B cell (primary cell): ENCODE measurements at regions not wholly inside any gene's neighbourhood (a gene's known extent, or its start where the extent isn't known, plus 50 kb on each side); places are given as distances from the start of the nearest gene placed in this dataset.

Experiments used
- ATAC-seq: fragments of 200-7000 bp; cut with Tn5 transposase; one replicate; pipeline ENCODE4 v1.10.0; 2021; ENCODE audit warnings: low read depth, mild to moderate bottlenecking, moderate number of reproducible peaks, moderate library complexity
- CTCF ChIA-PET: fragments of 350-600 bp; sonication (Branson Sonifier 250); formaldehyde crosslinking; loops from one replicate; lab custom pipeline; 2021; ENCODE audit warnings: antibody characterized with exemption, inconsistent platforms; lab: Charles Lee
- POLR2A ChIA-PET: fragments of 350-600 bp; sonication (Branson Sonifier 250); formaldehyde crosslinking; loops from one replicate; lab custom pipeline; 2021; ENCODE audit warnings: antibody characterized with exemption; lab: Charles Lee
- DNase-seq: peaks from one replicate; pipeline ENCODE4 v3.0.0; 2013
- H2AFZ ChIP-seq: 2 replicates; pipeline ENCODE4 v1.6.1; 2012; ENCODE audit warnings: mild to moderate bottlenecking, low read depth, low read length; ENCODE audit not compliant: insufficient read depth, poor library complexity, severe bottlenecking
- H3K27ac ChIP-seq, 2 donors: 1 replicate in 1 of 2; 2 replicates in 1 of 2; pipeline ENCODE4 v1.5.1; 2012 to 2013; ENCODE audit warnings: low read length in 2 of 2, mild to moderate bottlenecking in 2 of 2, moderate library complexity in 1 of 2
- H3K27me3 ChIP-seq, 4 experiments: fragments of 200-600 bp in 1 of 4; sonication (generic) in 1 of 4; replicated peaks in 1 of 4; 1 replicate in 2 of 4; 2 replicates in 2 of 4; pipeline versions ENCODE4 v1.6.1 to v1.7.0; 2013 to 2016; ENCODE audit warnings: low read length in 3 of 4, mild to moderate bottlenecking in 2 of 4, mixed read lengths in 1 of 4, moderate library complexity in 1 of 4; ENCODE audit not compliant: insufficient read depth in 4 of 4, control insufficient read depth in 3 of 4; ENCODE audit errors: control extremely low read depth in 1 of 4
- H3K36me3 ChIP-seq, 2 experiments: replicated peaks in 1 of 2; 1 replicate in 1 of 2; 2 replicates in 1 of 2; pipeline versions ENCODE4 v1.6.1 to v1.7.1; 2013; ENCODE audit warnings: low read length in 1 of 2; ENCODE audit not compliant: insufficient read depth in 2 of 2, control insufficient read depth in 1 of 2; ENCODE audit errors: control extremely low read depth in 1 of 2, extremely low read depth in 1 of 2
- H3K4me1 ChIP-seq, 2 donors: fragments of 200-600 bp in 1 of 2; sonication (generic) in 1 of 2; 1 replicate in 1 of 2; 2 replicates in 1 of 2; pipeline versions ENCODE4 v1.5.1 to v1.6.1; 2013 to 2017; ENCODE audit warnings: low read length in 2 of 2; ENCODE audit not compliant: control insufficient read depth in 2 of 2, insufficient read depth in 2 of 2
- H3K4me2 ChIP-seq: replicated peaks from 2 replicates; pipeline ENCODE3; 2012; ENCODE audit warnings: mild to moderate bottlenecking, low read depth, low read length; ENCODE audit not compliant: poor library complexity, severe bottlenecking
- H3K4me3 ChIP-seq, 5 experiments: fragments of 200-600 bp in 1 of 5; sonication (generic) in 1 of 5; 1 replicate in 3 of 5; 2 replicates in 2 of 5; pipeline versions ENCODE4 v1.5.1 to v1.7.0; 2011 to 2016; ENCODE audit warnings: low read length in 4 of 5, mild to moderate bottlenecking in 4 of 5, low read depth in 2 of 5, control low read depth in 1 of 5, moderate library complexity in 1 of 5; ENCODE audit not compliant: insufficient read depth in 1 of 5; ENCODE audit errors: control extremely low read depth in 1 of 5, extremely low read depth in 1 of 5
- H3K79me2 ChIP-seq: fragments of 200-600 bp; sonication (generic); one replicate; pipeline ENCODE4 v1.6.0; 2016; ENCODE audit warnings: low read length; ENCODE audit not compliant: control insufficient read depth, insufficient read depth
- H3K9ac ChIP-seq: fragments of 200-600 bp; sonication (generic); 2 replicates; pipeline ENCODE4 v1.6.1; 2017; ENCODE audit warnings: mild to moderate bottlenecking, low read length, moderate library complexity
- H3K9me3 ChIP-seq, 3 donors: one replicate each; pipeline versions ENCODE4 v1.6.1 to v1.7.1; 2013; ENCODE audit warnings: low read length in 2 of 3; ENCODE audit not compliant: control insufficient read depth in 2 of 3, insufficient read depth in 1 of 3; ENCODE audit errors: control extremely low read depth in 1 of 3
- H4K20me1 ChIP-seq: 2 replicates; pipeline ENCODE4 v1.6.0; 2012; ENCODE audit warnings: mild to moderate bottlenecking, low read length; ENCODE audit not compliant: insufficient read depth, control insufficient read depth, poor library complexity, severe bottlenecking
- H3K27ac Mint-ChIP-seq: one replicate; pipeline ENCODE4 v1.8.0; 2021; ENCODE audit warnings: mixed read lengths
- H3K27me3 Mint-ChIP-seq: one replicate; pipeline ENCODE4 v1.8.0; 2021; ENCODE audit warnings: mixed read lengths
- H3K4me1 Mint-ChIP-seq: one replicate; pipeline ENCODE4 v1.8.0; 2021; ENCODE audit warnings: mixed read lengths
- H3K4me3 Mint-ChIP-seq: one replicate; pipeline ENCODE4 v1.8.0; 2021; ENCODE audit warnings: mixed read lengths
- H3K9me3 Mint-ChIP-seq: one replicate; pipeline ENCODE4 v1.8.0; 2022; ENCODE audit warnings: mixed read lengths; ENCODE audit not compliant: insufficient read depth
- EZH2 ChIP-seq: IDR thresholded peaks from 2 replicates; pipeline ENCODE4 v1.6.1; 2012; ENCODE audit warnings: borderline replicate concordance, low read depth, mild to moderate bottlenecking, moderate library complexity, low read length; ENCODE audit not compliant: insufficient read depth, poor library complexity, severe bottlenecking
- WGBS: methylation state at CpG from one replicate; pipeline ENCODE4 v1.1.5; 2013; ENCODE audit warnings: missing lambda C conversion rate; ENCODE audit not compliant: insufficient coverage; 5-methylcytosine and 5-hydroxymethylcytosine counted together
- intact Hi-C: fragments of 100-400 bp; cut with micrococcal nuclease; formaldehyde crosslinking; loops from one replicate; pipeline ENCODE4 v1.10.0; 2022
- TF ChIP-seq, protein P1 (sequence below): fragments of 200-600 bp; IDR thresholded peaks from one replicate; pipeline ENCODE4 v1.8.0; 2022; ENCODE audit warnings: antibody characterized with exemption, mild to moderate bottlenecking

- Histone ChIP-seq H3K9me3 (no peaks in the 10 kb centered on the region), H4K20me1 (no peaks in the 10 kb centered on the region), H3K27ac (no peak overlapping the region), H2AFZ (no peak overlapping the region), H3K27me3 (peaks cover 0 to 9% (median 0%) of the 10 kb centered on the region in 4 experiments), H3K9ac (no peak overlapping the region), H3K4me1 (no peaks in the 10 kb centered on the region), H3K4me3 (no peak overlapping the region), H3K36me3 (no peaks in the 10 kb centered on the region), H3K79me2 (no peaks in the 10 kb centered on the region), H3K4me2 (no peak overlapping the region)
- Mint-ChIP-seq H3K9me3 (no peaks in the 10 kb centered on the region), H3K27ac (no peak overlapping the region), H3K4me1 (no peaks in the 10 kb centered on the region), H3K27me3 (peaks cover 37% of the 10 kb centered on the region), H3K4me3 (no peak overlapping the region)
- intact Hi-C loops, result no loop called here
- TF ChIP-seq, protein P1, sequence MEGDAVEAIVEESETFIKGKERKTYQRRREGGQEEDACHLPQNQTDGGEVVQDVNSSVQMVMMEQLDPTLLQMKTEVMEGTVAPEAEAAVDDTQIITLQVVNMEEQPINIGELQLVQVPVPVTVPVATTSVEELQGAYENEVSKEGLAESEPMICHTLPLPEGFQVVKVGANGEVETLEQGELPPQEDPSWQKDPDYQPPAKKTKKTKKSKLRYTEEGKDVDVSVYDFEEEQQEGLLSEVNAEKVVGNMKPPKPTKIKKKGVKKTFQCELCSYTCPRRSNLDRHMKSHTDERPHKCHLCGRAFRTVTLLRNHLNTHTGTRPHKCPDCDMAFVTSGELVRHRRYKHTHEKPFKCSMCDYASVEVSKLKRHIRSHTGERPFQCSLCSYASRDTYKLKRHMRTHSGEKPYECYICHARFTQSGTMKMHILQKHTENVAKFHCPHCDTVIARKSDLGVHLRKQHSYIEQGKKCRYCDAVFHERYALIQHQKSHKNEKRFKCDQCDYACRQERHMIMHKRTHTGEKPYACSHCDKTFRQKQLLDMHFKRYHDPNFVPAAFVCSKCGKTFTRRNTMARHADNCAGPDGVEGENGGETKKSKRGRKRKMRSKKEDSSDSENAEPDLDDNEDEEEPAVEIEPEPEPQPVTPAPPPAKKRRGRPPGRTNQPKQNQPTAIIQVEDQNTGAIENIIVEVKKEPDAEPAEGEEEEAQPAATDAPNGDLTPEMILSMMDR, result no peak
- no peak for TF ChIP-seq EZH2
- 89% methylated on average over 12 of the region's 14 CpGs for WGBS
- POLR2A ChIA-PET, result no interaction called here
- DNase-seq (no peak), ATAC-seq (no peak)
- CTCF ChIA-PET, result no interaction called here
Observed at GRCh38 chr4:71231129-71232055, 107.4 kb upstream of the SLC4A4 start.

- Mint-ChIP-seq H3K9me3 (no peaks in the 10 kb centered on the region), H3K27ac (no peak overlapping the region), H3K27me3 (peaks cover 34% of the 10 kb centered on the region), H3K4me1 (no peaks in the 10 kb centered on the region), H3K4me3 (no peak overlapping the region)
- H3K9ac ChIP-seq, result no peak overlapping the region
- no peak overlapping the region for H3K4me2 ChIP-seq
- DNase-seq (no peak), ATAC-seq (no peak)
- CTCF ChIA-PET, result no interaction called here
- POLR2A ChIA-PET, result no interaction called here
- no peak overlapping the region for H3K27ac ChIP-seq
- intact Hi-C loops, result no loop called here
- H3K9me3 ChIP-seq, result no peaks in the 10 kb centered on the region
- no peaks in the 10 kb centered on the region for H4K20me1 ChIP-seq
- WGBS, result no CpG with 5 or more reads among the region's 1 CpG
- no peak overlapping the region for H2AFZ ChIP-seq
- no peaks in the 10 kb centered on the region for H3K4me1 ChIP-seq
- TF ChIP-seq EZH2, result no peak
- TF ChIP-seq, protein P1, result no peak
- peaks cover 0 to 9% (median 0%) of the 10 kb centered on the region in 4 experiments for H3K27me3 ChIP-seq
- no peak overlapping the region for H3K4me3 ChIP-seq
- H3K36me3 ChIP-seq, result no peaks in the 10 kb centered on the region
- H3K79me2 ChIP-seq, result no peaks in the 10 kb centered on the region
Observed at GRCh38 chr4:71232056-71232430, 106.8 kb upstream of the SLC4A4 start.
